Mesothelial cell of epicardium (in vitro differentiated cells): ENCODE measurements at regions not wholly inside any gene's neighbourhood (a gene's known extent, or its start where the extent isn't known, plus 50 kb on each side); places are given as distances from the start of the nearest gene placed in this dataset.
"Not testable (repeated sequence)": the region's sequence is repeated elsewhere in the genome, so short reads cannot be mapped to it uniquely, and the experiment has no call there.

Experiments used
- DNase-seq, 2 experiments: peaks; one replicate each; pipeline ENCODE4 v3.0.0; 2021; ENCODE audit warnings: low spot score in 2 of 2; ENCODE audit not compliant: unreplicated experiment in 2 of 2
- H3K27ac Mint-ChIP-seq: 2 replicates; pipeline ENCODE4 v1.8.0; 2021; ENCODE audit warnings: mixed read lengths
- H3K27me3 Mint-ChIP-seq: 2 replicates; pipeline ENCODE4 v1.8.0; 2021; ENCODE audit warnings: low read depth, mixed read lengths
- H3K36me3 Mint-ChIP-seq: 2 replicates; pipeline ENCODE4 v1.8.0; 2021; ENCODE audit warnings: mixed read lengths
- H3K4me1 Mint-ChIP-seq: 2 replicates; pipeline ENCODE4 v1.8.0; 2021; ENCODE audit warnings: mixed read lengths
- H3K4me3 Mint-ChIP-seq: 2 replicates; pipeline ENCODE4 v1.8.0; 2021; ENCODE audit warnings: mild to moderate bottlenecking, moderate library complexity, mixed read lengths
- H3K9me3 Mint-ChIP-seq: 2 replicates; pipeline ENCODE4 v1.8.0; 2021; ENCODE audit warnings: mixed read lengths
- CTCF ChIP-seq: fragments of 200-600 bp; sonication (generic); IDR thresholded peaks from one replicate; pipeline ENCODE4 v1.5.0; 2021; ENCODE audit warnings: antibody characterized with exemption; ENCODE audit not compliant: unreplicated experiment

DNA sequence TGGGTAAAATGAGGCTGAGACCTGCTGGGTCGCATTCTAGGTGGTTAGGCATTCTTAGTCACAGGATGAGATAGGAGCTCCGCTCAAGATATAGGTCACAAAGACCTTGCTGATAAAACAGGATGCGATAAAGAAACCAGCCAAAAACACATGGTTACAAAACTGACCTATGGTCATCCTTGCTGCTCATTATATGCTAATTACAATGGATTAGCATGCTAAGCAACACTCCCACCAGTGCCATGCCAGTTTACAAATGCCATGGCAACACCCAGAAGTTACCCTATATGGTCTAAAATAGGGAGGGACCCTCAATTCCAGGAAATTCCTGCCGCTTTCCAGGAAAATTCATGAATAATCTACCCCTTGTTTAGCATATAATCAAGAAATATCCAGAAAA lies 132.4 kb downstream of the BRMS1L start:
- Mint-ChIP-seq H3K9me3 (no peaks in the 10 kb centered on the region), H3K4me3 (no peak overlapping the region), H3K27ac (peak overlapping the region; percentile 51), H3K36me3 (no peaks in the 10 kb centered on the region), H3K27me3 (peaks cover 3% of the 10 kb centered on the region), H3K4me1 (peaks cover 17% of the 10 kb centered on the region)
- no peak for DNase-seq
- no peak for TF ChIP-seq CTCF

DNA sequence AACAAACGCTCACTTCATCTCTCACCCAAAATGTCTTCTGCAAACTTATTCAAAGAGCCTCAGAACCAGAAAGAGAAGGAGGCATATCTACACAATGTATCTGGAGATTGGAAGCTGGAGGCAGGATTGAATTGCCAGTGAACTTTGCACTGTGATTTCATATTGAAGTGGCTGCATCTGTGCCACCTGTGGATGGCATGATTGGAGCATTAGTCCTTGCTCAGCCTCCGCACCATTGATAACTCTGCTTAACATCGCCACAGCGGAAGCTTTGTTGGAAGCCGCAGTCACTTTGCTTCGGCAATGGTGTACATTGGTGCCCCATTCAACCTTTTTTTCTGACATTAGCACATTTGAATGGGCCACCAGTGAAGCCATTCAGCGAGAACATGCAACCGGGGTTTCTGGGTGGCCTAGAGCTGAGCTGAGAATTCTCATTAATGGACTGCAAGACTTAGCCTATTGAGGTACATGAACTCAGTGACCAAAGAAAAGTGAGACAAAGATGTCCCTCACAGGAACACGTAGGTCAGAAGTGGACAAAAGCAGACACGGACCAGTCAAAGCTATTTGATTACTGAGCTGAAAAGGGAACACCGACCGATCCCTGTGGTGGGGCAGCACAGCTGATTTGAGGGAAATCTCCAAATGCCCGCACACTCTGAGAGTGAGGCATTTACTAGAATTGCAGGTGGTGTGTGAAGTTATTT lies 130.4 kb downstream of the BRMS1L start:
- H3K27ac Mint-ChIP-seq: no peak overlapping the region
- H3K27me3 Mint-ChIP-seq: peaks cover 5% of the 10 kb centered on the region
- no peaks in the 10 kb centered on the region for H3K9me3 Mint-ChIP-seq
- H3K36me3 Mint-ChIP-seq: no peaks in the 10 kb centered on the region
- H3K4me3 Mint-ChIP-seq: no peak overlapping the region
- H3K4me1 Mint-ChIP-seq: peaks cover 17% of the 10 kb centered on the region
- no peak for DNase-seq
- no peak for TF ChIP-seq CTCF

- Mint-ChIP-seq H3K27ac (no peak overlapping the region), H3K36me3 (no peaks in the 10 kb centered on the region), H3K27me3 (peaks cover 5% of the 10 kb centered on the region), H3K4me3 (no peak overlapping the region), H3K4me1 (peaks cover 8% of the 10 kb centered on the region), H3K9me3 (no peaks in the 10 kb centered on the region)
- TF ChIP-seq CTCF: no peak
- DNase-seq: no peak
These were observed 126.4 kb downstream of the BRMS1L start for GRCh38 chr14:35952584-35952983.

- Mint-ChIP-seq H3K27me3 (peaks cover 2% of the 10 kb centered on the region), H3K4me1 (peaks cover 6% of the 10 kb centered on the region), H3K27ac (peak overlapping the region; percentile 19), H3K36me3 (no peaks in the 10 kb centered on the region), H3K4me3 (no peak overlapping the region), H3K9me3 (no peaks in the 10 kb centered on the region)
- no peak for TF ChIP-seq CTCF
- no peak for DNase-seq
These were observed 123.9 kb downstream of the BRMS1L start for GRCh38 chr14:35949920-35950513.

- H3K9me3 Mint-ChIP-seq, H3K4me3 Mint-ChIP-seq, H3K36me3 Mint-ChIP-seq, H3K27me3 Mint-ChIP-seq, H3K4me1 Mint-ChIP-seq, DNase-seq, H3K27ac Mint-ChIP-seq: not testable (repeated sequence)
These were observed 121.8 kb downstream of the BRMS1L start for GRCh38 chr14:35947983-35948382.

DNA sequence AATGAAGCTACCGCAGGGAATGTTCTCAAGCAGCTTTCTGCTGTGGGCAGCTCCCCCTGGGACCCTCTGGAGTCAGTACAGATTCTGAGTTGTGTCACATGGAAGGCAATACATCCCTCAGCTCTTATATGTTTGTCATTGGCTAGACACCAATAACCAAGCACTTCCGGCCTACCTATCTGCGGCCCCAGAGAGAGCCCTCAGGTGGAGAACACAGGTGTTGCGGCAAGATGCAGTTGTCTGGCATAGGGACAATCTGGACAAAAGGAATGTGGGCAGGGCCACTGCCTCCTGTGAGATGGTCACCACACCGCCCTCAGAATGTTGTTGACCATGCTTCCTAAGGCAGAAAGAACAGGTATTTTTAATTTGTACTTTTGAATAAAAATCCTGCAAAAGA lies 118.7 kb downstream of the BRMS1L start:
- DNase-seq: no peak
- Mint-ChIP-seq H3K4me3 (no peak overlapping the region), H3K9me3 (peaks cover 4% of the 10 kb centered on the region), H3K4me1 (peaks cover under 1% of the 10 kb centered on the region), H3K27me3 (peaks cover 3% of the 10 kb centered on the region), H3K36me3 (no peaks in the 10 kb centered on the region), H3K27ac (no peak overlapping the region)
- TF ChIP-seq CTCF: no peak
